GM19372 (cell line): ENCODE measurements at regions not wholly inside any gene's neighbourhood (a gene's known extent, or its start where the extent isn't known, plus 50 kb on each side); places are given as distances from the start of the nearest gene placed in this dataset.
A peak's percentile ranks its signal among the peaks of the same experiment; 100 is the strongest.
"Not testable (repeated sequence)": the region's sequence is repeated elsewhere in the genome, so short reads cannot be mapped to it uniquely, and the experiment has no call there.

Experiments
- ATAC-seq: cut with Tn5 transposase; IDR thresholded peaks from one replicate; pipeline ENCODE4 v1.9.1; 2021; ENCODE audit warnings: mild to moderate bottlenecking, low read depth, moderate library complexity; ENCODE audit not compliant: unreplicated experiment

DNA sequence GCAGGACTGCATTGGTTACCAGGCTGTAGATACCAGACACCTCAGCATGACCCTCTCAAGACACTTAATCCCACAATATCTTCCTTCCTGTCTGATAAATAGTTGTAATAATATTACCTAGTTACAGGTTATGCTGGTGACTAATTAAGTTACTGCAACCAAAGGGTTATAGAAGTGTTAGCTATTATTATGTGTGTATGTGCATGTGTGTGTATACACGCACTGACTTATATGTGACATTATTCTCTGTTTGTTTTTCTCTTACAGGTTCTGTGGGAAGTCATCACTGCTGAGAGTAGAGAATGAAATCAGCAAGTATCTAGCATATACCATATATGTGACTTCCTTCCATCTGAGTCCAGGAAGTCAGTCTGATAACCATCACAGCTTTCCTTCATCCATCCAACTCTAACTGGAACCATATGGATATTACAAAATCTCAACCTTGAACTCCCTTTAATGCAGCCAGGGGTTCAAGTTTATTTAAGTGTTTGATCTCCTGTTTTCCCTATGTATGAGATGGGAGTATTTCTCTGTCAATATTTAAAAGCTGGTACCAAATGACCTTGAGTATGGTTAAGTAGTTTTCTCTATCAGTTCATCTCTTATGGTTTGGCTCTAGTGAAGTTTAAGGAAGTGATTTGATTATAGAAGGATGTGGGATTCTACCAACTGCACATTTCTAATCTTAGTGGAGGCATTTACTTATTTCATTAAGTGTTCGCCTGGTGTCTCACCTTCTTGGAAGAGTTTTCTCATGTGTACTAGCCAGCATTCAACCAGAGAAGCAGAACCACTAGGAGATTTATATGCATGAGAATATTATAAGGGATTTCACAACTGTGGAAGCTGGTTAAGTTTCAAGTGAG lies 313.2 kb downstream of the HIVEP2 start:
- no peak for ATAC-seq

DNA sequence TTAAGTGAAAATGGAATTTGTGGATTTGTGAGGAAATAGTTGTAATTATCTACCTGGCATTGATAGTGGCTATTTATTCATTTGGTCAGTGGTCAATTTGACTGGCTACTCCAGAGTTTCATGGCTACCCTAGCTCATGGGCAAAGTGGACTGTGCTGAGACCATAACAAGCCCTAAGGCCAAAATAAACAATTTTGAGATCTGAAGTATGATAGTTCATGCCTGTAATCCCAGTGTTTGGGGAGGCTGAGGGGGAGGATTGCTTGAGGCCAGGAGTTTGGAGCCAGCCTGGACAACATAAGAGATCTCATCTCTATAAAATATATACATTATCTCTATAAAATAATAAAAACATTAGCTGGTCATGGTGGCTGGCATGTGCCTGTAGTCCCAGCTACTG lies 311.7 kb downstream of the HIVEP2 start:
- ATAC-seq, result no peak

DNA sequence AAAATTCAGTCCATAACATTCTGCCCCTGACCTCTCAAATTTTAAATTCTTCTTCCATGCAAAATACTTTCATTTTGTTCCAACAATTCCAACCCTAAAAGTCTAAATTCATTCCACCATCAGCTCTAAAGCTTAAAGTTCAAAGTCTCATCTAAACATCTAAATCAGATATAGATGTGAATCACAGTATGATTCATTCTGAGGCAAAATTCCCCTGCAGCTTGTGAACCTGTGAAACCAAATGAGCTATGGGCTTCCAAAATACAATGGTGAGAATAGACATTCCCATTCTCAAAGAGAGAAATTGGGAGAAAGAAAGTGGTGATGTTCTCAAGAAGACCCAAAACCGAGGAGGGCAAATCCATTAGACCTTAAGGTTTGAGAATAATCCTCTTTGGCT lies 309.8 kb downstream of the HIVEP2 start:
- no peak for ATAC-seq

DNA sequence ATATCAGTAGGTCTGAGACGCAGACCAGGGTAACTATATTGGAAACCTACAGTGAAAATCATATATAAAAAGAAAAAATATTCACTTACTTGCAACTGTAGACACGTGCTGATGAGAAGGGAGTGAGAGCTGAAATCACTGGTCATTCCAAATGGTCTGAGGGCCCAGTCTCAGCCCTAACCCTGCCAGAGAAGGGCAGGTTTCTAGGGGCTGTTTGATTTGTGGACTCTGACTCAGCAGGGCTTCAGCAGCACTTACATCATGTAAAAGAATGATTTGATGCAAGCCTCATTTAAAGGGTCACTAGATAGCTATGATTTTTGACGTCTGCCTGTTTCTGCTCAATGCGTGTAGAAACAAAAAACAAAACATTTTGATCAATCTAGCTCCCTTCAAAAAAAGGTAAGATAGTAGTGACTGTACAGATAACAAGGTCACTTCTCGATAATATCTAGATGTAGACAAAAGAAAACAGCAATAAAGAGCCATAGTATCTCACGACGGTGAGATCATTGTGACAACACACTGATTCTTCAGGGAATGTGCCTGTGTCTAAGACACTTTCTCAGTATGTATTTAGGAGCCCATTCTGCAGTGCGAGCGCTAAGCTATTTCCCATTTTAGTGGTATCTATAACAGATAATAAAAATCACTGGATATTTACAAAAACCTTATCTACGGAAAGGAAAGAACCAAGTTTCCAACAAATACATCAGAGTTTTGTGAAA lies 307.2 kb downstream of the HIVEP2 start:
- no peak for ATAC-seq

DNA sequence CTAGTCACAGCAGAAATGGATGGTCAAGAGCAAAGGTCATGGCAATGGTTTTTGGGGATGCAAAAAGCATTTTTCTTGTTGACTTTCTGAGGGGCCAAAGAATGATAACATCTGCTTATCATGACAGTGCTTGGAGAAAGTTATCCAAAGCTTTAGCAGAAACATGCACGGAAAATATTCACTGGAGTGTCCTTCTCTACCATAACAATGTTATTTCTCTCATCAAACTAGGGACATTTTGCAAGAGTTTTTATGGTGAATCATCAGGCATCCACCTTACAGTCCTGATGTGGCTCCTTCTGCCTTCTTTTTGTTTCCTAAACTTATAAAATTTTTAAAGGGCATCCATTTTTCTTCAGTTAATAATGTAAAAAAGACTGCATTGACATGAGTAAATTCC lies 302.3 kb downstream of the HIVEP2 start:
- ATAC-seq, result no peak

DNA sequence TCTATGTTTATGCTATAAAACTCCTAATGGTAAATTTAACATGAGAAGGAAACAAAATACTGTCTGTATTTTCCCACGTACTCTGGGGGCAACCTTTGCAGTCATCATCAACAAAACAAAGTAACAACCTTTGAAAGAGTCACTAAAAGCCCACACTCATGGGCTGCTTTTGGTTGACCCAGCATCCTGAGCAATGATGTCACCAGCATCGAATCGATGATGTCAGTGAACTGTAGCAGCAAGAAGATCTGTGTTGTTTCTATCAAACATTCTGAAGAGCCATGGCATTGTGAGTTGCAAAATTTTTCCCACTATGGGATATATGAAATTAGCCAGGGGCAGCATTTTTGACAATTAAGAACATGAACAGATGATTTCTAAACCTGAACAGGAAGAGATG lies 300.1 kb downstream of the HIVEP2 start:
- no peak for ATAC-seq

DNA sequence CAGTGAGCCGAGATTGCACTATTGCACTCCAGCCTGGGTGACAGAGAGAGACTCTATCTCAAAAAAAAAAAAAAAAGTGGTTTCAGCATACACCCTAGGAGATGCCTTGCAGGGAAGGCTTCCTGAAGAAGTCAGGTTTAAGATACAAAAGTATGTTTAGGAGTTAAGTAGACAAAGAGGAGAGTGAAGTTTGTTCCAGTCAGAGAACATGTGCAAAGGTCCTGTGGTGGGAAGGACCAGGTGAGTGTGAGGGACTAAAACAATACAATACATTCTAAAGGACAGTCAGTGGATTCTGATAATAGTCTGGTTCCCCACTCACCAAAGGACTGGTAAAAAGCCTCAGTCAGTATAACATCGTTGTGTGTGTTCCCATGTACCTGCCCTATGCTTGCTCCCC lies 299.3 kb downstream of the HIVEP2 start:
- no peak for ATAC-seq

DNA sequence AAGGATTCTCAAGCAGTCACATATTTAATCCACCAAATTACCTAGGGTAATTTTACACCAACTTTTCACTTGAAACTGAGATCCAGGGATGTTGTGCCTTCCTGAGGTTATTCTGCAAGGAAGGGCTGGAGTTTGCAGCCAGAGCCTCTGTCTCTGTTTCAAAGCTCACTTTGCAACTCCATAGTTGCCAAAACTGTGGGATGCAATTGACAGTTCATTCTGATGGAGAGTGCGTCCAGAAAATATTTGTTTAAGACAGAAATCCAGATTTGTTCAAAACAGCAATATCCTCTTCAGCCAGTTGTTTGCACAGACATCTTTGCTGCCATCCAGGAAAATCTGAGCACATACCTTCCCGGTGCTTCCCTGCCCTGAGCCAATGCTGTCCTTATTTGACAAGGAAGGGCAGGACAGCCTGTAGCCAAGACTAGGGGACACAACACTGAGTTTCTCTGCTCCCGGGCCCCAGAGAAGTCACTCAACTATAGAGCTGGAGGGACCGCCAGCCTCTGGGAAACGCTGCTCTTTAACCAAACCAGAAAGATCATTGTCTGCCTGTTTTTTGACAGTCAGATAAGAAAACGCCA lies 297.4 kb downstream of the HIVEP2 start:
- no peak for ATAC-seq

DNA sequence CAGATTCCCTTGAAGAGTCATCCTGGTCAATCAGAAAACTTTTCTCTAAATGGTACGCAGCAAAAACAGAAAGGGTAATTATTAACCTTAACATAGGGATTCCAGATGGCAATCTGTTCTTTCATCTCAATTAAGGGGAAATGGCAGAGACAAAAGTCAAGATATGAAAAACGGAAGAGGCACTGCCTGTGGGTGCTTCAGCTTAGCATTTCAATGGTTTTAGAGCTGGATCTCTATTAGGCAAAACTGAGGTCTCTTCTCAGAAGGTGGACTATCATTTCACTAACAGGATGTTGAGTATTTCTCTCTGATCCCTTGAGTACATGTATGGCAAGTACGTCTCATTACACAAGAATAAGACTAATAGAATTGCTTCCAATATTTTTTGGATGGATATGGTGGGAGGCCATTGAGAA lies 296.9 kb downstream of the HIVEP2 start:
- ATAC-seq, result no peak

DNA sequence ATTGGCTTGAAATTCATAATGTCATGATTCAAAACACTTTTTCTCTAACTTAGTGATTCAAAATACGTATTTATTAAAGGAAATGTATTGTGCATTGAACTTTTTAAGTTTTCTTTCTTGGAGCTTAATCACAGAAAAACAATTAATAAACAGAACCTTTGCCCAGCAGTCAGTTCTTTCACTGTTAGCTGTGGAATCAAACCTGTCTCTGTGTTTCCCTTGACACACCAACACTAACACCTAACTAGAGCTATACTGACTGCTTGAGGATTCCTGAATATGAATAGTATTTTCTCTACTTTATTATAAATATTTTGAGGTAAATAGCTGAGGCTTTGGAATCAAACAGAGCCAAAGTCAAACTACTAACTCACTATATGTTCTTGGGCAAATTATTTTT lies 296.4 kb downstream of the HIVEP2 start:
- no peak for ATAC-seq

DNA sequence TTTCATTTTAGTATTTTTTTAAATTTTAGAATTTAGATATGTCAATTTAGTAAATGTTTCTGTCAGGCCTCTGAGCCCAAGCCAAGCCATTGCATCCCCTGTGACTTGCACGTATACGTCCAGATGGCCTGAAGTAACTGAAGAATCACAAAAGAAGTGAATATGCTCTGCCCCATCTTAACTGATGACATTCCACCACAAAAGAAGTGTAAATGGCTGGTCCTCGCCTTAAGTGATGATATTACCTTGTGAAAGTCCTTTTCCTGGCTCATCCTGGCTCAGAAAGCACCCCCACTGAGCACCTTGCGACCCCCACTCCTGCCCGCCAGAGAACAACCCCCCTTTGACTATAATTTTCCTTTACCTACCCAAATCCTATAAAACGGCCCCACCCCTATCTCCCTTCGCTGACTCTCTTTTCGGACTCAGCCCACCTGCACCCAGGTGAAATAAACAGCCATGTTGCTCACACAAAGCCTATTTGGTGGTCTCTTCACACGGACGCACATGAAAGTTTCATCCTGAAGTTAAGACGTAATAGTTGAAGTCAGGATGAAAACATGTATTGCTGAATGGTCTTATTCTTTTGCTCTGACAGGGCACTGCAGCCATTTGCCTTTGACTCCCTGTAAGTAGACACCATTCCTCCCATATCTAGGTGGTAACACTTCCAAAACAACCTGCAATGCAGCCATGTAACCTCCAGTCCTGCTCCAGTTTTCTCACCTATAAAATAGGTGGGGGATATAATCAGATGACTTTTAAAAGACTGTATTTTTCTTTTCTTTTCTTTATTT lies 295.3 kb downstream of the HIVEP2 start:
- ATAC-seq, result not testable (repeated sequence)

DNA sequence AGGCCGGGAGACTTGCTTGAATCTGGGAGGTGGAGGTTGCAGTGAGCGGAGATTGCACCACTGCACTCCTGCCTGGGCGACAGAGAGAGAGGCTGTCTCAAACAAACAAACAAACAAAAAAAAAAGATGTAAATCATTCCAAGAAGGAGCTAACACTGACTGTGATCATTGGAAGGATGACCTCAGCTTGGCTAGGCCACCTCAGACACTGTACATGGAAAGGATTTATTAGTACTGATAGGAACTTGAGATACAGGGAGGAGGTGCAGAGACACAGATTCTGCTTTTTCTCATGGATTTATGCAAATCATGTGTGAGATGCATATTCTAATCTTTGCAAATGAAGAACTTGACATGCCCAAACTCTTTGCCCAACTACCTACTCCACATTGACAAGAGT lies 293.6 kb downstream of the HIVEP2 start:
- ATAC-seq, result no peak

DNA sequence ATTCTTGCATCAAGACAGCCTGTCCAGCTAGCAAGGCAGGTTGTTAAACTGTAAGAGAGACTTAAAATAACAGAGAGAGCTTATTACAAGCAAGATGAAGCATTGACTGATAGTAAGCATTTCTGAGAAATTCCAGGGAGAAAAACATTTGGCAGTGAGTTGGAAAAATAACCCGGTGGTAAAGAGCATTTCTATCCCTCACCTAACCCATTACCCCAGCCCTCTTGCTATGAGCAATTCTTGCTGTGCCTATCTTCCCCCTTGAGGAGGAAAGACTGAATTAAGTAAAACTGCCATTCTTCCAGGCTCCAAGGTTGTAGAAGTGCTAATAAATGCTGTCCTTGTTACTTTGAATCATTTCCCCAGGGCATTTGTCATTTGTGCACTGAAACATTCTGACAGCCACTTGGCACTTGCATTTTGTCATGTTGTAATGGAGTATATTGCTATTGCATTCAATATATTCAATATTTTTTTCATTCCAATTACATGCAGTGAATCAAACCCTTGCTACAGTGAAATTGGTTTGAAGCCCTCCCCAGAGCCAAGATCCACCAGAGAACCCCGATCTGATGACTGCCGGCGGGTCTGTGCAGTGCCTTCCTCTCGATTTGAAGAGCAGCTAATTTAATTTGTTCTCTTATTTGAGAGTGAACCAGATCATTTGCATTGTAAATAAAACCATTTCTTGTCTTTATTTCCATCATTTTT lies 291.1 kb downstream of the HIVEP2 start:
- ATAC-seq, result no peak

DNA sequence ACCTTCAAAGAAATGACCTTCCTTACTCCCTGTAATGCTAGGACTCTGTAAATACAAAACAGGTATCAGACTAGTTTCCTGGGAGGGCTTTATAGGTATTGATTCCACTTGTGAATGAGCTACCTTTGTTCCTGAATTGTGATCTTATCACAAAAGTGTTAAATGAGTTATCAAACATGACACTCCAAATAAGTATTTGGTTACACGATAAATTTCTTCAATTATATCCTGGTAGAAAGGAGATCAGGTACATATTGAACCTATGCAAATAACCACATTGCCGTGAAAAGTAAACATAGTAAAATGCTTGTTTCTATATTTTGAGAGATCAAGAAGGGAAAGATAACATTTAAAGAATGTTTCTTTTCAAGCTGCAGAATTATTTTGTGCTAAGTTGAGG lies 285.3 kb downstream of the HIVEP2 start:
- no peak for ATAC-seq

DNA sequence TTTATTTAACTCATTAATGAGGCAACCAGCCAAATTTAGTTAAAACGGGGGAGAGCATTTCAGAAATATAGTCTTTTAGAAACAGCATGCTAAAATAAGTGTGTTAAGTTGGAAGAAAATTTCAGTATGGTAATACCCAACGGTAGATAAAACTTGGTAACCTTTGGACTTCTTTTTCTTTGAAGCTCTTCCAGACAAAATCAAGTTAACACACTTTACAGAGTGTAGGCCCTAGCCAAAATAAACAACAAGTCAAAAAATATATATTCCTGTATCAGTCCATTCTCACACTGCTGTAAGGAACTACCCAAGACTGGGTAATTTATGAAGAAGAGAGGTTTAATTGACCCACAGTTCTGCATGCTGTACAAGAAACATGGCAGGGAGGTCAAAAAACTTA lies 279.6 kb downstream of the HIVEP2 start:
- no peak for ATAC-seq

DNA sequence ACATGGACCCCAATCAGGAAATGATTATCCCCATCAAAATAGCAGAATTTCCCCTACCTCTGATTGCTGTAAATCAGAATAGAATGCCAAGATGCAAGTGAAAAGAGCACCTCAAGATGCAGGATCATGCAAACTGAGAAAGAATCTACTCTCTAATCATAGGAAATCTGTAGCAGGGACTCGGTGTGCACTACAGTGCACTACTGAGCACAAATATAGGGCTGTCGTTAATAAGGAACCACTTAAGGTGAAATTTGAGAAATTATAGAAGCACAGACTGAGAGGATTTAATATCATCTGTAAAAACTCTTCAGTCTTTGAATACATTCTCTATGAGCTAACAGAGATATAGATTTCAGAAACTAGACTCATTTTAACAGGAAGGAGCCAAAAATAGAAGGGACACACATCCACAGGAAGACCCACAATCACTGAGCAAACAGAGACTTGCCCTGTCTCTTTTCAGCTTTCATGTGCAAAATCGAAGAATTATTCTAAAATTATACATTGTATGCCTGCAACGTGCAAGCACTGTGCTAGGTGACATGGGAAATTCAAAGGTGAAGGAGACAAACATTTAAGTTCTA lies 278.3 kb downstream of the HIVEP2 start:
- ATAC-seq, result no peak

DNA sequence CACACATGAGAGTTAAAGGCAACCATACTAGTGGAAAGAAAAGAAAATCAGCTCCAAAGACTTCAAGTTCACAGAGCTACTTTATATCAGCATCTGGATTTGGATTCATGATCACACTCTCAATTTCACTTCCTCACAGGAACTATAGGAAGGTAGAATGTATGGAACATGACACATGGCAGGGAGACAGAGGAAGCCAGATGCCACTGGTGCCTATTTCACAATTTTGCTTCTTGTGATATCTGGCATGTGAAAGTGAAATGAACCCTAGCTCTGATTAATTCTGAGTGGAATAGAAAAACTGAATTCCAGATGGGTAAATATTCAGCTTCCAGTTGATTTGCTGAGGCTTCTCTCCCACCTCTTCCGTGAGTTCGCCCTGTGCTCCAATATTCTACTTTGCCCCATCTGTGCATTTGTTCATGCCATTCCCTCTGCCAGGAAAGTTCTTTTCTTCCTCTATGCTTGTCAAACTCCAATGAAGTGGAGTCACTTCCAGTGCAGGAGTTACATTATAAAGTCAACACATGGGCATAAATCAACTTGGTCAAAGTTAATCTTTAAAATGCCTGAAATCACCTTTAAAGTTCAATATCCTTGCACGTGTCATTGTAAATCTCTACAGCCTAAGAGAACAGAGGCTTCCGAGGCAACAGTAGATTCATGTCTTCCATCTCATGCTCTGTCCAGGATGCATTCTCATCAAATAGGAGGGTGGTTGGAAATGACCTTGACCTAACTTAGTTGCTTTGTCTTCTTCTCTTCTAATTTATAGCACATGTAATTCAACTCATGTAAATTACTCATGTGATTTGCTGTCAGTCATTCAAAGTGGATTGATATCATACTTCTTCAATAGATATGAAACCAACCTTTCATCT lies 275.3 kb downstream of the HIVEP2 start:
- no peak for ATAC-seq

DNA sequence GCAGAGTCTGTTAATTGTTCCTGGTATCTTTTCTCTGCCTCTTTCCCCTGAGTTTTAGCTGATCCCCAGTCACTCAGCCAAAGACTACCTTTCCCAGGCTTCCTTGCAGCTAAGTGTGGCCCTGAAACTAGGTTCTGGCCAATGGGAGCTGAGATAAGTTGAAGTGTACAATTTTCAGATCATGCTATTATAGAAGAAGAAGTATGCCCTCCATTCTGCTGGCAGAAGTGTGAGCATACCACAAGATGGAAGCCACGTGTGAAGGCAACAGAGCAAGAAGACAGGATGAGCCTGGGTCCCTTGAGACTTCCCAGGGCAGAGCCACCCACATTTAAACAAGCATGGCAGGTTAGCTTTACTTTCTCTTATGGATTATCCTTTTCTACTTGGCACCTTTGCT lies 273.2 kb downstream of the HIVEP2 start:
- ATAC-seq, result peak; percentile 83

DNA sequence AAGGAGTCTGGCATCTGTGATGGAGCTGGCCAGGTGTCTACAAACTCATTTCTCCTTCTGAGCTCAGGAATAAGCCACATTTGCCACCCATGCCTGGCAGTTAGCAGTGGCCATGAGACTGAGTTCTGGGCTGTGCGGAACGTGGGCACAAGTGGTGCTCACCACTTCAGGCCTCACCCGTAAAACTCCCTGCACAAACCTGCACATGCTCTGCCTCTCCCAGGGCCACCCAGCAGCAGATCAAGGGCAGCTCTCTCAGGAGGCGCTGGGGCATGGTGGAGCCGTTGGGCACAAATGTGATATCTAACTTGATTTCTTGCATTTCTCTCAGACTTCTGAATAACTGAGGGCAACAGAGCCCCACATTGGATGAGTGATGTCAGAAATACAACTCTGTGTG lies 269.5 kb downstream of the HIVEP2 start:
- no peak for ATAC-seq
